Endothelial cell of umbilical vein (primary cell): ENCODE measurements at regions not wholly inside any gene's neighbourhood (a gene's known extent, or its start where the extent isn't known, plus 50 kb on each side); places are given as distances from the start of the nearest gene placed in this dataset. TPM values are rescaled to one million over a fixed set of nuclear protein-coding genes. Genes with fewer than 3 reads are reported as not detected.

Experiments used
- small RNA-seq: library from RNA; depleted of rRNA; stranded (forward); fragments of <200 nt; gene quantifications from one replicate; pipeline ENCODE3, GENCODE V24; 2012; ENCODE audit warnings: low replicate concordance, low read depth; ENCODE audit not compliant: insufficient read depth, insufficient read length

Small RNA genes in the stretch of these regions (small RNA-seq; reads per million reads assigned to genes)
- gene ATP6V0CP2 = not detected
